Large intestine (tissue), 3 donors: ENCODE measurements at regions not wholly inside any gene's neighbourhood (a gene's known extent, or its start where the extent isn't known, plus 50 kb on each side); places are given as distances from the start of the nearest gene placed in this dataset.

Source experiments
- DNase-seq, 2 donors: peaks; one replicate each; pipeline versions ENCODE4 v3.0.0 to v3.0.0-alpha.2; 2013
- H3K27ac ChIP-seq: one replicate; pipeline ENCODE4 v1.5.1; 2013; ENCODE audit warnings: low read length
- H3K27me3 ChIP-seq: 2 replicates; pipeline ENCODE4 v1.6.1; 2013; ENCODE audit warnings: low read length; ENCODE audit not compliant: control insufficient read depth, insufficient read depth
- H3K36me3 ChIP-seq: 2 replicates; pipeline ENCODE4 v1.6.1; 2013; ENCODE audit warnings: low read length; ENCODE audit not compliant: control insufficient read depth, insufficient read depth
- H3K4me1 ChIP-seq: one replicate; pipeline ENCODE4 v1.6.1; 2013; ENCODE audit warnings: low read length; ENCODE audit not compliant: control insufficient read depth, insufficient read depth
- H3K4me3 ChIP-seq: one replicate; pipeline ENCODE4 v1.5.1; 2013; ENCODE audit warnings: low read length
- H3K9me3 ChIP-seq: one replicate; pipeline ENCODE4 v1.6.1; 2013; ENCODE audit warnings: mild to moderate bottlenecking, low read depth, low read length, moderate library complexity; ENCODE audit not compliant: control insufficient read depth
- WGBS: methylation state at CpG from one replicate; pipeline ENCODE4 v1.1.5; 2013; ENCODE audit warnings: low lambda C conversion rate; ENCODE audit not compliant: insufficient coverage; 5-methylcytosine and 5-hydroxymethylcytosine counted together

DNA sequence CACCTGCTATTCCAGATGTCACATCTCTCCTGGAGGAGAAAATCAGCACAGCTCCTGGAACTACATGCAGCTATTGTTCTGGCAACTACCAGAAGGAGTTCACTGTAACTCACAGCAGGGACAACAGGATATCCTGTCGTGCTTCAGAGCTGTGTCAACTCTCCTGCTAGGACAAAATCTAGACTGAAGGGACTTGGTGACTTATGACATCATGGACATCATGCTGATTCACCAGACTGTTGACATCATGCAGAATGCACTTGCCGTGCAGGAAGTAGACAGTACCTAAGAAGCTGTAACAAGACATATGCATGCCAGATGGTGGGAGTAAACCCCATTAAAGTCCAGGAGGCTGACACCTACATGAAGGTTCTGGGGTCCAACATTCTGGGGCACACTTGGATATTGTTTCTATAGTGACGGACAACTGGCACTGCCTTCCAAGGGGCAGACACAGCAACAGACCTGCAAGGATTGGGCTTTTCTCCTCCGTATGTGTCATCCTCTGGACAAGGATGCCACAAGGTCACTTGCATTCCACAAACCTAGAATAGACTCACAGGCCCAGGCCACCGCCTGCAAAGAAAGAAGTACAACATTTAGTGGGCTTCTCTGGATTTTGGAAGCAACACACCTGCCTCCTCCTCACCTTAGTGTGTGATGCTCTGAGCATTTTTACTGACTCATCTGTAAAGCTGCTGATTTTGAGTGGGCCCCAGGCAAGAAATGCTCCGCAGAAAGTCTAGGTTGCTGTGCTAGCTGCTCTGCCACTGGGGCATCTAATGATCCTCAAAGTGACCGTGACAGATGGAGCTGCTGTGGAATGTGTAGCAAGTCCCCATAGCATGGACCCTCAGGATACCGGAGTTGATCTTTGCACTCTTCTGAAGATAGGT lies 249.2 kb downstream of the MATN1 start:
- no peak overlapping the region for H3K4me3 ChIP-seq
- H3K27ac ChIP-seq, result no peak overlapping the region
- H3K36me3 ChIP-seq, result no peaks in the 10 kb centered on the region
- peaks cover 2% of the 10 kb centered on the region for H3K27me3 ChIP-seq
- H3K9me3 ChIP-seq, result no peaks in the 10 kb centered on the region
- no peak for DNase-seq
- no peaks in the 10 kb centered on the region for H3K4me1 ChIP-seq
- no CpG with 5 or more reads among the region's 8 CpGs for WGBS

DNA sequence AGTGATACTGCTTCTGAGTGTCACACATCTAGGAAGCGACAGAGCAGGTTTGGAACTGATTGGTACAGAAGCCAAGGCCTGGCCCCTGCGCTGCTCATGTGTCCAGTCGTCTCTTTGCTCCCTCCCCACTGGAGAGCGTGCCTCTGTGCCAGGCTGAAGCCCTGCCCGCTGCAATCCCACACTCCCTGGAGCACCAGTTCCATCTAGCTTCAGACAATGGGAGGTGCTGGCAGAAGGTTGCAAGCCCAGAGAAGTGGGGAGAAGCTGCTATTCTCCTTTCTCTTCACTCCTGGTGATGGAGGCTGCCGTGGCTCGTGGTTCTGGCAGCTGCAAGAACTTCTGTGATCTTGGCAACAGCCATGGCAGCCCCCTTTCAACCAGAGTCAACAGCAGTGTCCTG lies 250.9 kb downstream of the MATN1 start:
- no peak overlapping the region for H3K27ac ChIP-seq
- DNase-seq, result no peak
- H3K27me3 ChIP-seq, result peaks cover 2% of the 10 kb centered on the region
- H3K4me3 ChIP-seq, result no peak overlapping the region
- WGBS, result no CpG with 5 or more reads among the region's 7 CpGs
- H3K36me3 ChIP-seq, result no peaks in the 10 kb centered on the region
- no peaks in the 10 kb centered on the region for H3K9me3 ChIP-seq
- H3K4me1 ChIP-seq, result no peaks in the 10 kb centered on the region

DNA sequence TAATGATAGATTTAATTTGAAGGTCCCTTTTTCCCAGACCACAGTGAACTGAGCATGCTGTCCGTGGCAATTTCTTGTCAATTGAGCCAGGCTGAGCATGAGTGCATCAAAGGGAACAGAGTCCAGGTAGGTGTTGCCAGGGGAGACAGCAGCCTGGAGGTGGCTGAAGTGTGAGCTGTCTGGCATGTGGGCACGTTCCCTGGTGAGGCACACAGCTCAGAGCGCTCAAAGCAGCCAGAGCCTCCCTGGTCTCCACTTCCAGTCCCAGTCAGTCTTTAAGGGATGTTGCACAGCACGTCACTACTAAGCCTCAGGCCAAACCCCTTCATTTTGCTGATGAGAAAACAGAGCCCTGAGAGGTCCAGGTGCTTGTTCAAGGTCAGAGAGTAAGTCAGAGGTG lies 251.4 kb downstream of the MATN1 start:
- Histone ChIP-seq H3K27me3 (peaks cover 2% of the 10 kb centered on the region), H3K9me3 (no peaks in the 10 kb centered on the region), H3K4me1 (no peaks in the 10 kb centered on the region), H3K4me3 (no peak overlapping the region), H3K36me3 (no peaks in the 10 kb centered on the region), H3K27ac (no peak overlapping the region)
- no CpG with 5 or more reads among the region's 4 CpGs for WGBS
- DNase-seq, result no peak

DNA sequence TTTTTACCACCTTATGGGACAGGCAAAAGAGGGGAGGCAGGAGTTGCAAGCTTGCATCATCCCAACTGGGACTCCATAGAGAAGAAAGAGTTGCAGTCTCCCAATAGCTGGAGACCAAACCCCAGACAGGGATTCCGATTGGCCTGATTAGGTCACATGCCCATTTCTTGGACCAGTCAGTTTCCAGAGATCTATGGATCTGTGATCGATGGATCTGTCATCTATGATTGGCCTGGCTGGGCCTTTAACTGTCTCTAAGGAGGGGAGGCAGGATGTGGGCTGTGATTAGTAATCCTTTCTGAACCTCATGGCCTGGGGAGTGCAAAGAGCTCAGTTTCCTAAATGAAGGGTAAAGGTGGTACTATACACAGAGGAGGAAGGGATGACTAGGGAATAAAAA lies 252.1 kb downstream of the MATN1 start:
- Histone ChIP-seq H3K27ac (no peak overlapping the region), H3K9me3 (no peaks in the 10 kb centered on the region), H3K36me3 (no peaks in the 10 kb centered on the region), H3K4me1 (no peaks in the 10 kb centered on the region), H3K4me3 (no peak overlapping the region), H3K27me3 (peaks cover 2% of the 10 kb centered on the region)
- no CpG with 5 or more reads among the region's 2 CpGs for WGBS
- DNase-seq, result no peak

DNA sequence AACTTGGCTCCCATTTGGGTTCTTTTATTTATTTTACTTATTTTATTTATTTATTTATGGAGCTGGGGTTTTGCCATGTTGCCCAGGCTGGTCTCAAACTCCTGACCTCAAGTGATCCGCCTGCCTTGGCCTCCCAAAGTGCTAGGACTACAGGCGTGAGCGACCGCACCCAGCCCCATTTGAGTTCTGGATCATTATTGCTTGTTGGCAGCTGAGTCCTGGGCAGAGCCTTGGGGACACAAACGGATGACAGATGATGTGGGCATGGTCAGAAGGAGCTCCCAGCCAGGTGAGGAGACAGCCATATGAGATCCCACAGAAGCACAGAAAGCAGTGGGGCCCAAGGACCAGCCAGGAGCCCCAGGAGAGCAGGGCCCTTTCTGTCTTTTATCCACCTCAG lies 254.0 kb downstream of the MATN1 start:
- no peak overlapping the region for H3K27ac ChIP-seq
- no peaks in the 10 kb centered on the region for H3K9me3 ChIP-seq
- no peak overlapping the region for H3K4me3 ChIP-seq
- H3K27me3 ChIP-seq, result peaks cover 2% of the 10 kb centered on the region
- H3K4me1 ChIP-seq, result no peaks in the 10 kb centered on the region
- DNase-seq, result no peak
- no peaks in the 10 kb centered on the region for H3K36me3 ChIP-seq
- WGBS, result no CpG with 5 or more reads among the region's 5 CpGs

DNA sequence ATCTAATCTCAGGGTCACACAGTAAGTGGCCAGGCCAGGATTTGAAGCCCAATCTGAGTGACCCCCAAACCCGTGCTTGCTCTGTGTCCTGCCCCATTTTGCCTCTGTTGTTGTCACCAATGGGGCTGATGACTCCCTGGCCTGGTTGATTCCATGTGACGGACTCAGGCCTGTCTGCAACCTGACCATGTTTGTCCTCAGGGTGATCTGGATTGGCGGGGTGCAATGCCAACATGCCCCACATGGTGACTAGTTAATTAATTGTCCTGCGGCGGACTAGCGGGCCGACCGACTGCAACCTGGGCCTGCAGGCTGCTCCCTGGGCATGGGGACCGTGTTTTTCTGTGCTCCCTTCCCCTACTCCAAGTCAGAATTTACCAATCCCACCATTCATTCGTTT lies 256.3 kb downstream of the MATN1 start:
- no peaks in the 10 kb centered on the region for H3K9me3 ChIP-seq
- no peak for DNase-seq
- H3K27ac ChIP-seq, result no peak overlapping the region
- H3K4me1 ChIP-seq, result no peaks in the 10 kb centered on the region
- WGBS, result no CpG with 5 or more reads among the region's 10 CpGs
- no peak overlapping the region for H3K4me3 ChIP-seq
- H3K36me3 ChIP-seq, result no peaks in the 10 kb centered on the region
- no peaks in the 10 kb centered on the region for H3K27me3 ChIP-seq

DNA sequence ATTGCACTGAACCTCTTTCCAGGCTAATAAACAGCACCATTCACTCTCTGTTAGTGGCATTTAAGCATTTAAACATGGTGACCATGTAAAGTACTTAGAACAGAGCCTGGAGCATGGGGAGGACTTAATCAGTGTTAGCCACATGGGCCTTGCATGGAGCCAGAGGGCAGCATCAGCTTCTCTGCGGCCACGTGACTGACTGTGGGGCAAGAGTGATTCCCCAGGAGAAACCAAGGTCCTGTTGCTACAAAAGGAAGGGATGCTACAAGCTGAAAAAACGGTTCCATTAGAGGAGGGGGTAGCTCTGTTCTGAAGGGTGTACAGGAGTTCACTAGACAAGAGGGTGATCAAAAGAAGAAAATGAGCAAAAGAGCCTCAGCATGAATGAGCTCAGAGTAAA lies 256.8 kb downstream of the MATN1 start:
- DNase-seq, result no peak
- Histone ChIP-seq H3K4me3 (no peak overlapping the region), H3K27ac (no peak overlapping the region), H3K9me3 (no peaks in the 10 kb centered on the region), H3K27me3 (no peaks in the 10 kb centered on the region), H3K4me1 (no peaks in the 10 kb centered on the region), H3K36me3 (no peaks in the 10 kb centered on the region)
- WGBS, result 71% methylated on average over 1 of the region's 3 CpGs

DNA sequence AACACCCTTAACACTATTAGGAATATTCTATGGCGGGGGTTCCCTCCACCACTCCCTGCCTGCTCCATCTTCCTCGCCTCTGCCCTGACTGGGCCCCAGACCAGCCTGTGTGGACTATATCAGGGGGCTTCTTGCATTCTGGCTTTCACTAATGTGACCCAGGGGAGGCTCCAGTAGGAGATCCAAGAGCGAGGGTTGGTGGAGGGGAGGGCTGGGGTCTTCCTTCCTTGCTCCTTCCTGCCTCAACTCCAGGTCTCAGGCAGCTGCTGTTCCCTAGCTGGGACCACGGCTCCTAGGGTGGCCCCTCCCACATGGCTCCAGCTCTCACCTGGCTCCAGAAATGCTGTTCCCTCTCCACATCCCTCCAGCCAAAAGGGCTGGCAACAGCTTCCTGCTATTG lies 257.4 kb downstream of the MATN1 start:
- Histone ChIP-seq H3K36me3 (no peaks in the 10 kb centered on the region), H3K27me3 (no peaks in the 10 kb centered on the region), H3K27ac (no peak overlapping the region), H3K9me3 (no peaks in the 10 kb centered on the region), H3K4me1 (no peaks in the 10 kb centered on the region), H3K4me3 (no peak overlapping the region)
- no CpG with 5 or more reads among the region's 4 CpGs for WGBS
- no peak for DNase-seq

DNA sequence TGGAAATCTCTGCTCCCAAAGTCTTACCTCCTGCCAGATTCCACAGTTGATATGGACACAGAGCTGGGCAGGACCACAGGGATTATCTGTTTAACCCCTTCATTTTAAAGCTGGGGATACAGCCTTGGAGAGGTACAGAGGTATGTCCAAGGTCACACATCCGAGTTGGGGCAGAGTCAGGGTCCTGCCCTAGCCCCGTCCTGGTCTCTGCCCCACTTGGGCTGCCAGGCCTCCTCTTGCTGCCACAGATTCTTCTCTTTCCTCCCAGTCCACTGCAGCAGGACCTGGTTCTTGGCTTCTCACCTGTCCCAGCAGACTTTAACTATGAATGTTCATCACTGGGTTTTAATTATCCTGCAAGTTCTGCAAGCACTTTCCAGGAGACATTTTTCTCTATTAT lies 258.3 kb downstream of the MATN1 start:
- no peaks in the 10 kb centered on the region for H3K9me3 ChIP-seq
- no peaks in the 10 kb centered on the region for H3K27me3 ChIP-seq
- no peak overlapping the region for H3K27ac ChIP-seq
- H3K4me3 ChIP-seq, result no peak overlapping the region
- DNase-seq, result no peak
- WGBS, result no CpG with 5 or more reads among the region's 2 CpGs
- H3K36me3 ChIP-seq, result no peaks in the 10 kb centered on the region
- no peaks in the 10 kb centered on the region for H3K4me1 ChIP-seq

DNA sequence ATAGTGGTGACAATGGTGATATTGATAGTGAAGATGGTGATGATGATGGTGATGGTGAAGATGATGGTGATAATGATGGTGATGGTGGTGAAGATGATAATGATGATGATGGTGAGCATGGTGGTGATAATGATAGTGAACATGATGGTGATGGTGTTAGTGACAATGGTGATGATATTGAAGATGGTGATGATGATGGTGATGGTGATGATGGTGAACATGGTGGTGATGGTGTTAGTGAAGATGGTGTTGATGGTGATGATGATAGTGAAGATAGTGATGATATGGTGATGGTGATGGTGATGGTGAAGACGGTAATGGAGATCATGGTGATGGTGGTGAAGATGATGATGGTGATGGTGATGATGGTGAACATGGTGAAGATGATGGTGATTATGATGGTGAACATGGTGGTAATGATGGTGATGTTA lies 259.2 kb downstream of the MATN1 start:
- 100% methylated on average over 1 of the region's 1 CpG for WGBS
- Histone ChIP-seq H3K27ac (no peak overlapping the region), H3K27me3 (no peaks in the 10 kb centered on the region), H3K4me1 (no peaks in the 10 kb centered on the region), H3K9me3 (no peaks in the 10 kb centered on the region), H3K36me3 (no peaks in the 10 kb centered on the region), H3K4me3 (no peak overlapping the region)
- no peak for DNase-seq

DNA sequence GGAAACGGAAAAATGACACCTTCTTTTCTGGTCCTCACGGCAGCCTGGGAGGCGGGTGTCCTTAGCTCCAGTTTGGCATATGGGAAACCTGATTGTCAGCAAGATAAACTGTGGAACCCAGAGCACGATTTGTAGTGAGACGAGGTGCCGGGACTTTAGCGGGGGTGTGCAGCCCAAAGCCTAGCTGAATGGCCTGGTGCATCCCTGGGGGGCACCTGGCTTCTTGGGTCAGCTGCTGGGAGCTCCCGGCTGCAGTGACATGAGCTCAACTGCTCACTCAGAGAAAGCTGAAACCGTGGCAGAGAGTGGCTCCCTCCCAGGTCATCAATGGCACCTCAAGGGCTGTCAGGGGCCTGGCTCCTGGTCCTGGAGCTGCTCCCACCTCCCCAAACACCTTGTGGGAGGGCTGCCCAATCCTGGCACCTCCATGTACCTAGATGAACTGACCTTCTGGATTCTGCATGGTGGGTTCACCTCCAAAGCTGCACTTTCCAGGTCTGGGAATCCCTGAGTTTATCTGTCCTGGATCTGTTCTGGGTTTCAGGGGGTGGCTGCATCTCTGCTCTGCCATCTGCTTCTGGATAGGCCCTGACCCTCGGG lies 260.5 kb downstream of the MATN1 start:
- H3K27me3 ChIP-seq, result no peaks in the 10 kb centered on the region
- no peaks in the 10 kb centered on the region for H3K4me1 ChIP-seq
- H3K27ac ChIP-seq, result no peak overlapping the region
- no CpG with 5 or more reads among the region's 10 CpGs for WGBS
- H3K36me3 ChIP-seq, result no peaks in the 10 kb centered on the region
- no peaks in the 10 kb centered on the region for H3K9me3 ChIP-seq
- H3K4me3 ChIP-seq, result no peak overlapping the region
- DNase-seq, result no peak
